Occipital lobe (tissue), 1 donor: ENCODE measurements at regions not wholly inside any gene's neighbourhood (a gene's known extent, or its start where the extent isn't known, plus 50 kb on each side); places are given as distances from the start of the nearest gene placed in this dataset.
A peak's percentile ranks its signal among the peaks of the same experiment; 100 is the strongest.

Experiments
- DNase-seq: peaks from one replicate; lab custom pipeline; 2025; lab: John Stamatoyannopoulos, UW

- no peak for DNase-seq
These were observed 173.8 kb upstream of the MVB12B start for GRCh38 chr9:126152622-126153362.

- DNase-seq: no peak
These were observed 173.2 kb upstream of the MVB12B start for GRCh38 chr9:126153382-126153781.

- no peak for DNase-seq
These were observed 172.3 kb upstream of the MVB12B start for GRCh38 chr9:126154182-126154827.

- DNase-seq: no peak
These were observed 171.8 kb upstream of the MVB12B start for GRCh38 chr9:126154869-126155268.

- DNase-seq: no peak
These were observed 170.6 kb upstream of the MVB12B start for GRCh38 chr9:126155756-126156664.

GRCh38 chr9:126156898-126157297 is 169.7 kb upstream of the MVB12B start:
- DNase-seq: no peak

GRCh38 chr9:126157423-126157822 is 169.2 kb upstream of the MVB12B start:
- no peak for DNase-seq

GRCh38 chr9:126157826-126158587 is 168.6 kb upstream of the MVB12B start:
- DNase-seq: no peak

- no peak for DNase-seq
These were observed 167.8 kb upstream of the MVB12B start for GRCh38 chr9:126158588-126159429.

DNA sequence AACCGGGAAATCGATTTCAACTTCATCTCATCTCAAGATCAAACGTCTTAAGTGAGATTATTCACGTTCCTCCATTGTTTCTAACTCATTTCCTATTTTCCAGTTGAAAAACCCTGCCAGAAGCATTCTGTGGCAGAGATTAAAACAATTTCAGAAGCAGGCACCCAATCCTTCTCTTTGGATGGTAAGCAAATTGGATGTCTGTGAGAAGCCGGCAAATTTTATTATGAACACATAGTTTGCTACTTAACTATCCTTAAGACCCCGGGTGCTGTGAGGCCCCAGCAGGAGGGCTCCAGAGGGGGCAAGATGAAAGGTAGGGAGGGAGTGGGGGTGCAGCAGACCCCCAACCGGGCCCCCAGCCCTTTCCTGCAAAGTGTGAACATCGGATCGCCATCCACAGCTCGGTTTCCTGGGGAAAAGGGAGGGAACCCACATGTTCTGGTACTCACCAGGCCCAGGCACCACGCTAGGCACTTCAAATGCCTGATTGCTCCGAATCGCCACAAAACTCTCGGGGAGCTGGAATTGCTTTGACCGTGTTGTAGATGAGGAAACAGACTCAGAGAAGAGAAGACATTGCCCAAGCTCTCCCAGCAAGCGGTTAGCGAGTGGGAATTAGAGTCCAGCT is 167.1 kb upstream of the MVB12B start:
- DNase-seq: no peak

- DNase-seq: no peak
These were observed 166.4 kb upstream of the MVB12B start for GRCh38 chr9:126160067-126160853.

- no peak for DNase-seq
These were observed 165.7 kb upstream of the MVB12B start for GRCh38 chr9:126160854-126161329.

DNA sequence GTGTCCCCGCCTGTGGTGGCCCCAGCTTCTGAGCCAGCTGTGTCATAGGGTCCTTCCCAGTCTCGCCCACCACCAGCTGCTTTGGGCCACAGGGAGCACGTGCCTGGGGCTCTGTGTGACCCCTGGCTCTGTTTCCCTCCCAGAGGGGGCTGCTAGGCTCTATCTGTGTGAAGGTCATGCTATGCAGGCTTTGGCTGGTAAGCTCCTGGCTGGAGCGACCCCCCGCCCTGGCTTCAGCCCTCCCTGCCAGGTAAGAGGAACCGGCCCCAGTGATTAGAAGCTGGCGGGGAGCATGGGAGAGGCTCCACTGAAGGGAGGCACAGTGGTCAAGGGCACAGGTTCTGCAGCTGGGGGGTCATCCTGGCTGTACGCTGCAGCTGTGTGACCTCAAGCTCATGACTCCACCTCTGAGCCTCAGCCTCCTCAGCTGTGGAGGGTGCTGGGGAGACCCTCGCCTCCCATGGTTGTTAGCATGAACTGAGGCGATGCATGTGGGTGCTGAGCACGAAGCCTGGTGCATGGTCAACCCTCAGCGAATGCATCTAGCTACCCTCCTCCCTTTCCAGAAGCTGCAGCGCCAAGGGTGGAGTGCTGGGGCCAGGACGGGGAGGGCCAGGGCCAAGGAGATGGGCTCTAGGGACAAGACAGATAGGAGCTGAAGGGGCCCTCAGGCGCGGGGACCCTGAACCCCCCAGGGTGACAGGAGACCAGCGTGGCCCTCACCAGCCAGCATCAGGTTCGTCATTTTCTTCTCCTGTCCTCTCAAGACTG is 163.8 kb upstream of the MVB12B start:
- no peak for DNase-seq

GRCh38 chr9:126164796-126165525 is 161.7 kb upstream of the MVB12B start:
- DNase-seq: peak; percentile 22

GRCh38 chr9:126165755-126166154 is 160.9 kb upstream of the MVB12B start:
- no peak for DNase-seq

DNA sequence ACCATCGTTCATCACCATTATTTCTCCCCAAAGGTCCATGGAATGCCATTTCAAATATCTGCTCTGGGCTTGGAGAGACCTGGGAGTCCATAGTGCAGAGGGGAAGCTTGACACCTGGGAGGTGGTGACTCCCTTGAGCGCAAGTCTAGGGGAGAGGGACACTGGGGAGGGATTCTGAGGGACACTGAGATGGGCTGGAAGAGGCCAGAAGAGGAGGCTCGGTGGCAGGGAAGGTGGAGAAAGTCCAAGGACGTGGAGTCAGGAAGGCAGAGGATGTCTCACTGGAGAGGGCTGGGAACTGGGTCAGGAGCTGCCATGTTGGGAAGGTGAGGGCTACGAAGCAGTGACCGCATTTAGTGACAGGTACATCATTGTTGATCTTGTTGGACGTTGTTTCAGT is 160.3 kb upstream of the MVB12B start:
- DNase-seq: no peak

- no peak for DNase-seq
These were observed 159.8 kb upstream of the MVB12B start for GRCh38 chr9:126166866-126167265.

DNA sequence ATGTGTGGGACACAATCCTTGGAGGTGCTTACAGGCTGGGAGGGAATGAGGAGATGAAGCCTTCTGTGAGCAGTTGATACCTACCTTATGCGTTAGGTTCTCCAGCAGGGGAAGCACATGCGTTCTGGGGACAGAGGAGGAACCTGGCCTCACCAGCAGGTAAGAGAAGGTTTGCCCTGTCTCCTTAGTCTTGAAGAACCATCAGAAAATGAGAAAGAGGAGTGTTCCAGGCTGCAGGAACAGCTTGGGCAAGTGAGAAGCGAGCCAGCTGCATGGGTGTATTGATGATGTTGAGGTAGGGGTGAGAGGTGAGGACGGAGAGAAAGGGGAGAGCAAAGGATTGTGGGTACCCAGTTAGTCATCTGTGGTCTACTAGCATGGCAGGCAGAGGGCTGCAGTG is 156.9 kb upstream of the MVB12B start:
- no peak for DNase-seq
